ENCODE measurements at regions not wholly inside any gene's neighbourhood (a gene's known extent, or its start where the extent isn't known, plus 50 kb on each side); places are given as distances from the start of the nearest gene placed in this dataset.

- in situ Hi-C loops (cut with MboI; ENCODE audit: low pct_unique_long_range_greater_than_20kb, low sequenced_read_pairs, unreplicated experiment), result no loop called here
- no peak for DNase-seq (ENCODE audit: low spot score)
- TF ChIP-seq CTCF (IDR thresholded peaks at IDR 0.05; ENCODE audit: extremely low read depth, insufficient read depth, missing control alignments), result peak; percentile 32
Observed at GRCh38 chr2:47664817-47665216, 94.0 kb upstream of the KCNK12 start.

GRCh38 chr2:47662552-47662951 is 91.8 kb upstream of the KCNK12 start:
- no peak for TF ChIP-seq CTCF (IDR thresholded peaks at IDR 0.05; ENCODE audit: extremely low read depth, insufficient read depth, missing control alignments)
- in situ Hi-C loops (cut with MboI; ENCODE audit: low pct_unique_long_range_greater_than_20kb, low sequenced_read_pairs, unreplicated experiment), result no loop called here
- no peak for DNase-seq (ENCODE audit: low spot score)

DNA sequence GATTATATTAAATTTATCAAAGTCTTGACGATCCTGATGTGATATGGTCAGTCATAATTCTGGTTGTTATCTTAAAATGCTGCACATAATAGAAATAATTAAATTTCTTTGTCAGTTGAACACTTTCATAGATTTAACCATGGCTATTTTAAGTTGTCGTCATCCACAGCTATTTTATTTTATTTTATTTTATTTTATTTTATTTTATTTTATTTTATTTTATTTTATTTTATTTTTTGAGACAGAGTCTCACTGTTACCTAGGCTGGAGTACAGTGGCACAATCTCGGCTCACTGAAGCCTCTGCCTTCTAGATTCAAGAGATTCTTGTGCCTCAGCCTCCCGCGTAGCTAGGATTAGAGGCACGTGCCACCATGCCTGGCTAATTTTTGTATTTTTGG is 90.5 kb upstream of the KCNK12 start:
- DNase-seq (ENCODE audit: low spot score), result no peak
- in situ Hi-C loops (cut with MboI; ENCODE audit: low pct_unique_long_range_greater_than_20kb, low sequenced_read_pairs, unreplicated experiment), result no loop called here
- no peak for TF ChIP-seq CTCF (IDR thresholded peaks at IDR 0.05; ENCODE audit: extremely low read depth, insufficient read depth, missing control alignments)

GRCh38 chr2:47660168-47660567 is 89.4 kb upstream of the KCNK12 start:
- no peak for DNase-seq (ENCODE audit: low spot score)
- TF ChIP-seq CTCF (IDR thresholded peaks at IDR 0.05; ENCODE audit: extremely low read depth, insufficient read depth, missing control alignments), result no peak
- in situ Hi-C loops (cut with MboI; ENCODE audit: low pct_unique_long_range_greater_than_20kb, low sequenced_read_pairs, unreplicated experiment), result no loop called here

DNA sequence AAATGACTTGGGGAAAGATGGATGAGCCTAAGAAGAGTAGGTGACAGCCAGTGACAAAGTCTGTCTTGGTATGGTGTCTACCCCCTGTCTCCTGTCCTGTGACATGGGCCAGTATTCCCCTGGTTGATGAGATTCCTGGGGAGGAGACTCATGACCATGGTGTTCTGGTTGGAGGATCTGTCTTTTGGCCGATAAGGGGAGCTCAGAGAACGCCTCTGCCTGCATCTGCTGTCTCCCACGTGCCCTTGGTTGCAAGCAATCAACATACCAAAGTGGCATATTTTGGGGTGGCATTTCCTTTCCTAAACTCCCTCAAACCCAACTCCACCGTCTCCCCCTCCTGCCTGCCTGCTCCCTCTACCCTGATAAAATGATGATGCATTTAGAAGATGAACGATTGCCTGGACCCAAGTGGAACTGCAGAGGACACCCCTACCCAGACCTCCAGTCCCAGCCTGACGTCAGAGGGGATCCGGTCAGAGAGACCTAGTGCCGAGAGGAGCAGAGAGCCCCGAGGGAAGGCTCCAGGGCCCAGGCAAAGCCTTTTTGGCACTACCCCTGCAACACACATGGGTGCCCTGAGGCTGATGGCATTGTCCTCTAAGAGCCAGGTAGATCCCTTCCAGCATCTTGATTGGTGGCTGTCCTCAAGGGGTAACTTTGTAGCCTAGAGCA is 88.0 kb upstream of the KCNK12 start:
- DNase-seq (ENCODE audit: low spot score), result no peak
- peak; percentile 23 for TF ChIP-seq CTCF (IDR thresholded peaks at IDR 0.05; ENCODE audit: extremely low read depth, insufficient read depth, missing control alignments)
- in situ Hi-C loops (cut with MboI; ENCODE audit: low pct_unique_long_range_greater_than_20kb, low sequenced_read_pairs, unreplicated experiment), result no loop called here

GRCh38 chr2:47657886-47658489 is 87.2 kb upstream of the KCNK12 start:
- no peak for DNase-seq (ENCODE audit: low spot score)
- in situ Hi-C loops (cut with MboI; ENCODE audit: low pct_unique_long_range_greater_than_20kb, low sequenced_read_pairs, unreplicated experiment), result no loop called here
- no peak for TF ChIP-seq CTCF (IDR thresholded peaks at IDR 0.05; ENCODE audit: extremely low read depth, insufficient read depth, missing control alignments)
